Duodenal mucosa (tissue), 2 donors: ENCODE measurements at regions not wholly inside any gene's neighbourhood (a gene's known extent, or its start where the extent isn't known, plus 50 kb on each side); places are given as distances from the start of the nearest gene placed in this dataset.
"Not testable (repeated sequence)": the region's sequence is repeated elsewhere in the genome, so short reads cannot be mapped to it uniquely, and the experiment has no call there.

Experiments used
- H3K27ac ChIP-seq: one replicate; pipeline ENCODE4 v1.7.0; 2013; ENCODE audit warnings: low read depth, low read length
- H3K27me3 ChIP-seq, 2 donors: one replicate each; pipeline ENCODE4 v1.7.0; 2013; ENCODE audit warnings: low read length in 2 of 2, control low read depth in 1 of 2; ENCODE audit not compliant: insufficient read depth in 2 of 2, control insufficient read depth in 1 of 2
- H3K36me3 ChIP-seq, 2 donors: one replicate each; pipeline ENCODE4 v1.7.0; 2013; ENCODE audit warnings: low read length in 2 of 2, control low read depth in 1 of 2; ENCODE audit not compliant: insufficient read depth in 2 of 2, control insufficient read depth in 1 of 2
- H3K4me1 ChIP-seq, 2 donors: one replicate each; pipeline ENCODE4 v1.7.0; 2013; ENCODE audit warnings: low read length in 2 of 2, control low read depth in 1 of 2; ENCODE audit not compliant: insufficient read depth in 2 of 2, control insufficient read depth in 1 of 2
- H3K4me3 ChIP-seq, 2 donors: one replicate each; pipeline ENCODE4 v1.7.0; 2013; ENCODE audit warnings: low read length in 2 of 2, low read depth in 1 of 2
- H3K9ac ChIP-seq, 2 donors: one replicate each; pipeline ENCODE4 v1.7.0; 2013; ENCODE audit warnings: low read length in 2 of 2, low read depth in 1 of 2
- H3K9me3 ChIP-seq, 2 donors: one replicate each; pipeline ENCODE4 v1.7.0; 2013; ENCODE audit warnings: low read length in 2 of 2, control low read depth in 1 of 2; ENCODE audit not compliant: control insufficient read depth in 1 of 2

GRCh38 chr6:134541001-134541400, 223.1 kb upstream of the SGK1 start:
- no peaks in the 10 kb centered on the region for H3K36me3 ChIP-seq
- no peak overlapping the region for H3K4me3 ChIP-seq
- no peak overlapping the region for H3K9ac ChIP-seq
- no peak overlapping the region for H3K27ac ChIP-seq
- H3K27me3 ChIP-seq, result no peaks in the 10 kb centered on the region
- no peaks in the 10 kb centered on the region for H3K4me1 ChIP-seq
- H3K9me3 ChIP-seq, result no peaks in the 10 kb centered on the region

- H3K4me1 ChIP-seq, result no peaks in the 10 kb centered on the region
- no peak overlapping the region for H3K27ac ChIP-seq
- H3K9ac ChIP-seq, result no peak overlapping the region
- H3K9me3 ChIP-seq, result no peaks in the 10 kb centered on the region
- H3K36me3 ChIP-seq, result no peaks in the 10 kb centered on the region
- H3K4me3 ChIP-seq, result no peak overlapping the region
- no peaks in the 10 kb centered on the region for H3K27me3 ChIP-seq
Measured at GRCh38 chr6:134539865-134540323, 222.0 kb upstream of the SGK1 start.

- H3K9ac ChIP-seq, H3K4me1 ChIP-seq, H3K27ac ChIP-seq, H3K27me3 ChIP-seq, H3K4me3 ChIP-seq, H3K36me3 ChIP-seq, H3K9me3 ChIP-seq: not testable (repeated sequence)
Measured at GRCh38 chr6:134537765-134538164, 219.9 kb upstream of the SGK1 start.

GRCh38 chr6:134537146-134537555, 219.2 kb upstream of the SGK1 start:
- no peak overlapping the region for H3K4me3 ChIP-seq
- H3K9ac ChIP-seq, result no peak overlapping the region
- H3K27me3 ChIP-seq, result no peaks in the 10 kb centered on the region
- no peaks in the 10 kb centered on the region for H3K4me1 ChIP-seq
- no peaks in the 10 kb centered on the region for H3K9me3 ChIP-seq
- H3K27ac ChIP-seq, result no peak overlapping the region
- no peaks in the 10 kb centered on the region for H3K36me3 ChIP-seq

- no peak overlapping the region for H3K27ac ChIP-seq
Measured at GRCh38 chr6:134535831-134536230, 217.9 kb upstream of the SGK1 start.

GRCh38 chr6:134534708-134535149, 216.8 kb upstream of the SGK1 start:
- Histone ChIP-seq H3K4me1 (peaks cover 0 to 3% of the 10 kb centered on the region in 2 donors), H3K36me3 (no peaks in the 10 kb centered on the region), H3K27ac (no peak overlapping the region), H3K9me3 (no peaks in the 10 kb centered on the region), H3K27me3 (no peaks in the 10 kb centered on the region), H3K4me3 (no peak overlapping the region), H3K9ac (no peak overlapping the region)

More at GRCh38 chr6:134535831-134536230, 217.9 kb upstream of the SGK1 start:
- Histone ChIP-seq H3K36me3 (no peaks in the 10 kb centered on the region), H3K4me3 (no peak overlapping the region), H3K9ac (no peak overlapping the region), H3K4me1 (peaks cover 0 to 3% of the 10 kb centered on the region in 2 donors), H3K27me3 (no peaks in the 10 kb centered on the region), H3K9me3 (no peaks in the 10 kb centered on the region)

GRCh38 chr6:134533991-134534390, 216.1 kb upstream of the SGK1 start:
- no peaks in the 10 kb centered on the region for H3K9me3 ChIP-seq
- no peak overlapping the region for H3K27ac ChIP-seq
- peaks cover 0 to 3% of the 10 kb centered on the region in 2 donors for H3K4me1 ChIP-seq
- no peak overlapping the region for H3K9ac ChIP-seq
- no peaks in the 10 kb centered on the region for H3K27me3 ChIP-seq
- H3K36me3 ChIP-seq, result no peaks in the 10 kb centered on the region
- H3K4me3 ChIP-seq, result no peak overlapping the region

- Histone ChIP-seq H3K4me1 (peaks cover 0 to 3% of the 10 kb centered on the region in 2 donors), H3K9ac (no peak overlapping the region), H3K9me3 (no peaks in the 10 kb centered on the region), H3K36me3 (no peaks in the 10 kb centered on the region), H3K4me3 (no peak overlapping the region), H3K27ac (no peak overlapping the region), H3K27me3 (no peaks in the 10 kb centered on the region)
Measured at GRCh38 chr6:134532694-134533624, 215.0 kb upstream of the SGK1 start.

- H3K27me3 ChIP-seq, result no peaks in the 10 kb centered on the region
- no peaks in the 10 kb centered on the region for H3K9me3 ChIP-seq
- H3K36me3 ChIP-seq, result no peaks in the 10 kb centered on the region
- no peak overlapping the region for H3K9ac ChIP-seq
- no peak overlapping the region for H3K27ac ChIP-seq
- peaks cover 0 to 3% of the 10 kb centered on the region in 2 donors for H3K4me1 ChIP-seq
- no peak overlapping the region for H3K4me3 ChIP-seq
Measured at GRCh38 chr6:134531611-134532010, 213.7 kb upstream of the SGK1 start.

- Histone ChIP-seq H3K27ac (no peak overlapping the region), H3K4me3 (no peak overlapping the region), H3K27me3 (no peaks in the 10 kb centered on the region), H3K9me3 (no peaks in the 10 kb centered on the region), H3K4me1 (peaks cover 0 to 3% of the 10 kb centered on the region in 2 donors), H3K9ac (no peak overlapping the region), H3K36me3 (no peaks in the 10 kb centered on the region)
Measured at GRCh38 chr6:134531188-134531551, 213.3 kb upstream of the SGK1 start.
